Esophagus squamous epithelium (tissue), 4 donors: ENCODE measurements at regions not wholly inside any gene's neighbourhood (a gene's known extent, or its start where the extent isn't known, plus 50 kb on each side); places are given as distances from the start of the nearest gene placed in this dataset.

Experiments used
- CTCF ChIP-seq, 6 experiments: fragments of 450-650 bp in 4 of 6; fragments of 200-600 bp in 2 of 6; sonication (generic) in 2 of 6; IDR thresholded peaks; one replicate each; pipeline ENCODE4 v1.5.1; 2016 to 2019; ENCODE audit warnings: antibody characterized with exemption in 6 of 6, mild to moderate bottlenecking in 4 of 6, moderate library complexity in 4 of 6
- POLR2A ChIP-seq, 4 donors: fragments of 450-650 bp; IDR thresholded peaks; one replicate each; pipeline ENCODE4 v1.6.1; 2017; ENCODE audit warnings: antibody characterized with exemption in 4 of 4, mild to moderate bottlenecking in 4 of 4, moderate library complexity in 3 of 4

DNA sequence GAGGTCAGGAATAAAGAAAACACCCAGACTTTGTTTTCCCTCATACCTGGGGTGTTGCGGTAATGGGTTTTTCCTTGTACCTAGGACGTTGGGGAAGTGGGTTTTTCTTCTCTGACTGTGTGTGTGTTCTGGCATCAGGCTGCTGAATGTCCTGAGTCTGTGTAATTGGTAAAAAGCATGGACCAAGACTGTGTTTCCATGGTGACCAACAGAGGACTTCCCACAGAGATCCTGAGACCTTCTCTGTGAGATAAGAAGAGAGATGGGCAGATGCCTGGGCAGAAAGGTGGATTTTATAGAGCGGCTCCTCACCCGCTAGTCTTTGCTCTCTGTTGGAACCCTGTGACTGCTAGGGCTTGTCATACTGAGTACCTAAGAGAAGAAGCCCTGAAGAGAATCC lies 135.4 kb upstream of the GGTLC1 start:
- TF ChIP-seq CTCF (IDR thresholded peaks at IDR 0.05) (no peak), POLR2A (IDR thresholded peaks at IDR 0.05) (no peak)
